Epithelial cell of proximal tubule (primary cell): ENCODE measurements at regions not wholly inside any gene's neighbourhood (a gene's known extent, or its start where the extent isn't known, plus 50 kb on each side); places are given as distances from the start of the nearest gene placed in this dataset.

Source experiments
- DNase-seq: peaks from one replicate; pipeline ENCODE4 v3.0.0-alpha.2; 2011; ENCODE audit warnings: low read depth
- H3K4me3 ChIP-seq: 2 replicates; pipeline ENCODE4 v1.5.1; 2011; ENCODE audit warnings: low read depth, mild to moderate bottlenecking, low read length
- TF ChIP-seq, protein P1 (sequence below): conservative IDR thresholded peaks from 2 replicates; pipeline ENCODE4 v1.5.1; 2012; ENCODE audit warnings: low read depth, mild to moderate bottlenecking, low read length

GRCh38 chr3:160150066-160150465 lies 75.2 kb upstream of the C3orf80 start:
- DNase-seq = no peak
- no peak overlapping the region for H3K4me3 ChIP-seq
- TF ChIP-seq, protein P1, sequence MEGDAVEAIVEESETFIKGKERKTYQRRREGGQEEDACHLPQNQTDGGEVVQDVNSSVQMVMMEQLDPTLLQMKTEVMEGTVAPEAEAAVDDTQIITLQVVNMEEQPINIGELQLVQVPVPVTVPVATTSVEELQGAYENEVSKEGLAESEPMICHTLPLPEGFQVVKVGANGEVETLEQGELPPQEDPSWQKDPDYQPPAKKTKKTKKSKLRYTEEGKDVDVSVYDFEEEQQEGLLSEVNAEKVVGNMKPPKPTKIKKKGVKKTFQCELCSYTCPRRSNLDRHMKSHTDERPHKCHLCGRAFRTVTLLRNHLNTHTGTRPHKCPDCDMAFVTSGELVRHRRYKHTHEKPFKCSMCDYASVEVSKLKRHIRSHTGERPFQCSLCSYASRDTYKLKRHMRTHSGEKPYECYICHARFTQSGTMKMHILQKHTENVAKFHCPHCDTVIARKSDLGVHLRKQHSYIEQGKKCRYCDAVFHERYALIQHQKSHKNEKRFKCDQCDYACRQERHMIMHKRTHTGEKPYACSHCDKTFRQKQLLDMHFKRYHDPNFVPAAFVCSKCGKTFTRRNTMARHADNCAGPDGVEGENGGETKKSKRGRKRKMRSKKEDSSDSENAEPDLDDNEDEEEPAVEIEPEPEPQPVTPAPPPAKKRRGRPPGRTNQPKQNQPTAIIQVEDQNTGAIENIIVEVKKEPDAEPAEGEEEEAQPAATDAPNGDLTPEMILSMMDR = no peak

DNA sequence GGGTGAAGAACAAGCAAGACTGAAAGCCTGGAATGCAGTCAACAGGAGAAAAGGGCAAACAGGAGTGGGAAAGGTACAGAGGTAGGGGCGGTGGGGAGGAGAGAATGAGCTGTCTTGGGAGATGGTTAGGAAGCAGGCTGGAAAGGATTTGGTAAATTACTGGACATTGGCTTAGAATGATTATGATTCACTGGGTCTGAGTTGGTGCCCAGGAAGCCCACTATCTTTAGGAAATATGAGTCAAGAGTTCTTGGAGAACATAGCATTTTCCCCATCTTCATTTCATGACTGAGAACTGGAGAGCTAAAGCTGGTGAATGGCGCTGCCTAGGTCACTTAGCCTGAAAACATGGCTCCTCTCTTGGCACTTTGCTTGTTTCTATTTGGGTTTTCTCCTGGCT lies 74.7 kb upstream of the C3orf80 start:
- no peak overlapping the region for H3K4me3 ChIP-seq
- TF ChIP-seq, protein P1 = no peak
- no peak for DNase-seq

- DNase-seq = no peak
- TF ChIP-seq, protein P1 = no peak
- no peak overlapping the region for H3K4me3 ChIP-seq
Measured at GRCh38 chr3:160152638-160153037, 72.6 kb upstream of the C3orf80 start.

DNA sequence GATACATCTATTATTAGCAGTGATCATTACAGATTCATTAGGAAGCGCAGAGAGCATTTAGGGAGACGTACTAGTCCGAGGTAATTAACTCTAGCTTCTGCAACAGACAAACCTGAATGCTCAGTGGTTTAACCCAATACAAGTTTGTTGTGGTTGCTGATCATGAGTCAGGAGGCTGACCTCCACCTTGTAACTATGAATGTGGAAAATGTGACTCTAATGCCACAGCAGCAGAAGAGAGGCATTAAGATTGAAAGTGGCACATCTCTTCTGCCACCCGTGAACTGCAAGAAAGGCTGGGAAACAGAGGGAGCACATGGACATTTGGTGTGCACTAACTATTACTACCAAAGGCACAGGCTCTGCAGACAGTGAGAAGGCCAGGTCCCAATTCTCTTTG lies 71.2 kb upstream of the C3orf80 start:
- no peak for DNase-seq

GRCh38 chr3:160154596-160154995 lies 70.6 kb upstream of the C3orf80 start:
- no peak overlapping the region for H3K4me3 ChIP-seq
- TF ChIP-seq, protein P1 = no peak
- DNase-seq = no peak

More for the DNA sequence above, 71.2 kb upstream of the C3orf80 start:
- TF ChIP-seq, protein P1 = no peak
- no peak overlapping the region for H3K4me3 ChIP-seq

- TF ChIP-seq, protein P1 = no peak
- no peak for DNase-seq
- no peak overlapping the region for H3K4me3 ChIP-seq
Measured at GRCh38 chr3:160157321-160157720, 67.9 kb upstream of the C3orf80 start.

- no peak for DNase-seq
- no peak overlapping the region for H3K4me3 ChIP-seq
- TF ChIP-seq, protein P1 = no peak
Measured at GRCh38 chr3:160159341-160159740, 65.9 kb upstream of the C3orf80 start.
